ENCODE measurements at regions not wholly inside any gene's neighbourhood (a gene's known extent, or its start where the extent isn't known, plus 50 kb on each side); places are given as distances from the start of the nearest gene placed in this dataset.

DNA sequence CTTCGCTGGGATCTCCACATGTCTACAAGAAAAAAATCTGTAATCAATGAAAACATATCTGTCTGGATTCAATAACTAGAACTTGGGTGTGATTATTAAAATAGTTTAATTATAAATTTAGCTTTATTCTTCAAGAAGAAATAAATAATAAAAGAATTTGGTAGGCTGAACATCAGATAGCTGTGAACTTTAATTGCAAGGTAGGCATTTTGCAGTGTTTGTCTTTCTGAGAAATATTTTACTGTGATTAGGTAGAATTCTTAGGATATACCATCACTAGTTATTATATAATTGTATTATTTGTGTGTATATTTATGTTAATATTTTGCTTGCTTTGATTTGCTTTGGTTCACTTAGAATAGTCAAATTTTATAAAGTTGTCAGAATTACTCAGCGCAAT, 409.4 kb downstream of the PCDH18 start:
- H3K36me3 ChIP-seq = no peaks in the 10 kb centered on the region
- H3K4me1 ChIP-seq = no peaks in the 10 kb centered on the region
- intact Hi-C loops (cut with micrococcal nuclease) = loop anchor here (10.0 kb wide), 1 partner anchor 742 kb away; no protein-coding TSS in a partner anchor
- no peak for DNase-seq
- no peak overlapping the region for H3K27ac ChIP-seq (replicated peaks)
- H3K4me3 ChIP-seq = no peak overlapping the region
- no peaks in the 10 kb centered on the region for H3K27me3 ChIP-seq (ENCODE audit: low read depth)
- no peaks in the 10 kb centered on the region for H3K9me3 ChIP-seq (replicated peaks)
- TF ChIP-seq, protein P1, sequence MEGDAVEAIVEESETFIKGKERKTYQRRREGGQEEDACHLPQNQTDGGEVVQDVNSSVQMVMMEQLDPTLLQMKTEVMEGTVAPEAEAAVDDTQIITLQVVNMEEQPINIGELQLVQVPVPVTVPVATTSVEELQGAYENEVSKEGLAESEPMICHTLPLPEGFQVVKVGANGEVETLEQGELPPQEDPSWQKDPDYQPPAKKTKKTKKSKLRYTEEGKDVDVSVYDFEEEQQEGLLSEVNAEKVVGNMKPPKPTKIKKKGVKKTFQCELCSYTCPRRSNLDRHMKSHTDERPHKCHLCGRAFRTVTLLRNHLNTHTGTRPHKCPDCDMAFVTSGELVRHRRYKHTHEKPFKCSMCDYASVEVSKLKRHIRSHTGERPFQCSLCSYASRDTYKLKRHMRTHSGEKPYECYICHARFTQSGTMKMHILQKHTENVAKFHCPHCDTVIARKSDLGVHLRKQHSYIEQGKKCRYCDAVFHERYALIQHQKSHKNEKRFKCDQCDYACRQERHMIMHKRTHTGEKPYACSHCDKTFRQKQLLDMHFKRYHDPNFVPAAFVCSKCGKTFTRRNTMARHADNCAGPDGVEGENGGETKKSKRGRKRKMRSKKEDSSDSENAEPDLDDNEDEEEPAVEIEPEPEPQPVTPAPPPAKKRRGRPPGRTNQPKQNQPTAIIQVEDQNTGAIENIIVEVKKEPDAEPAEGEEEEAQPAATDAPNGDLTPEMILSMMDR (IDR thresholded peaks at IDR 0.05; ENCODE audit: borderline replicate concordance) = no peak

DNA sequence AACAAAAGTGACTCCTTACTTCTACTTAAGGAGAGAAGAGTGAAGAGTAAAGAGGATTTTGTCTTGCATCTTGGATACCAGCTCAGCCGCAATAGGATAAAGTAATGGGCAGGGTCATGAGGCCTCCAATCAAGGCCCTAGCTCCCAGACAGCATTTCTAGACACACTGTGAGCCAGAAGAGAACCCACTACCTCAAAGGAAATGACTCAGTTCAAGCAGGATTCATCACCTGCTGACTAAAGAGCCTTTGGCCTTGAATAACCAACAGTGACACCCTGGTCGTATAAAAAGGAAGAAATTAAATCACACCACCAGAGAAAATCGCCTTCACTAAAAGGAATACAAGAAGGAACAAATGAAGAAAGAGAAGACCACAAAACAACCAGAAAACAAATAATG, 416.1 kb downstream of the PCDH18 start:
- H3K9me3 ChIP-seq (replicated peaks) = peaks cover 7% of the 10 kb centered on the region
- DNase-seq = no peak
- intact Hi-C loops (cut with micrococcal nuclease) = no loop called here
- no peaks in the 10 kb centered on the region for H3K27me3 ChIP-seq (ENCODE audit: low read depth)
- no peaks in the 10 kb centered on the region for H3K4me1 ChIP-seq
- H3K4me3 ChIP-seq = no peak overlapping the region
- TF ChIP-seq, protein P1 (IDR thresholded peaks at IDR 0.05; ENCODE audit: borderline replicate concordance) = no peak
- H3K27ac ChIP-seq (replicated peaks) = no peak overlapping the region
- no peaks in the 10 kb centered on the region for H3K36me3 ChIP-seq

DNA sequence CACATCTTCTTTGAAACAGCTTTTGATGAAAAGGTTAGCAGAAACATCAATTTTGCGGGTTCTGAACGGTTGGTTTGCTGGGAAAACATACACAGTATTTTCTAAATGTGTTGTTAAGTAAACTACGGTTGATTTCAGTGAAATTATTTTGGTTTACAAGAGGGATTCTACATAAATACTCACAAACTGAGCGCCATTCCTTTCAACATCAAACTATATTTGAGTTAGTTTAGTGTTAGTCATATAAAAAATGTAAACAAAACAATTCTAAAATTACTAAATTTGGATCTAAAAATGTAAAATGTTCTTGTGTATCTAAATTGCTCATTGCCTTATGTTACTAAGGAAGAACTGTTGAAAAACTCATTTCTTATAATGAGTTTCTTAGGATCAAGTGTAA, 425.6 kb downstream of the PCDH18 start:
- Histone ChIP-seq H3K9me3 (replicated peaks) (no peaks in the 10 kb centered on the region), H3K4me3 (no peak overlapping the region), H3K4me1 (no peaks in the 10 kb centered on the region), H3K36me3 (no peaks in the 10 kb centered on the region), H3K27ac (replicated peaks) (no peak overlapping the region), H3K27me3 (ENCODE audit: low read depth) (no peaks in the 10 kb centered on the region)
- intact Hi-C loops (cut with micrococcal nuclease) = no loop called here
- no peak for DNase-seq
- TF ChIP-seq, protein P1 (IDR thresholded peaks at IDR 0.05; ENCODE audit: borderline replicate concordance) = no peak

DNA sequence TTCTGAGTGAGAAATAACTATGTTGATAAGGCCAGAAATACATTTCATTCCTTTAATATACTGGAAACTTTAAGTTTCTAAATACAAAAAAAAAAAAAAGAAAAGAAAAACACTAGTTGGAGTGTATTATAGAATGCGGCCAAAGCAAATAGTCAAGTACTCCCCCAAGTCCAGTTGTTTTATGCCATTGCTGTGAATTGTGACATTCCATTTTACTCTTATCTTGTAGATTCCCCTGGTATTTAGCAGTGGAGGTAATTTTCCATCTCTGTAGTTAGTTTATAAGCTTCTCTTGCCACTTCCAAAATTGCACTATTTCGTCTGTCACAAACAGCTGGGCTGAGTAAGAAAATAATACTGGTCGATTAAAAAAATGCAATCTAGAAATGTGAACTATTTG, 426.0 kb downstream of the PCDH18 start:
- H3K4me3 ChIP-seq = no peak overlapping the region
- TF ChIP-seq, protein P1 (IDR thresholded peaks at IDR 0.05; ENCODE audit: borderline replicate concordance) = no peak
- intact Hi-C loops (cut with micrococcal nuclease) = no loop called here

DNA sequence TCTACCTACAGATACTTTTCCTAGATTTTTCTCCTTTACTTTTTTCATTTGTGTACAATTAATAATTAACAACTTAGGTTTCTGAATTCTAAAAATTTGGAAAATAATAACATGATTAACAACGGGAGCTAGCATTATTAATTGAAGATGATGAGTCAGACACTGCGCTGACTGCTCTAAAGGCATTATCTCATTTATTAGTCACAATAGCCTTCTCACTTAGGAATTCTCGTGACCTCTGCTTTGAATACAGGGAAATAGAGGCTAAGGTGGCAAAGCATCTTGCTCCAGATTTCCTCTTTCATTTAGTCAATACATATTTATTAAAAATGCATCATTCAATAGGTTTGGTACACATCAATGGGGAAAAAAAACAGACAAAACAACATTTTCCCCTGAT, 441.3 kb downstream of the PCDH18 start:
- DNase-seq = no peak
- intact Hi-C loops (cut with micrococcal nuclease) = no loop called here
- Histone ChIP-seq H3K27me3 (ENCODE audit: low read depth) (no peaks in the 10 kb centered on the region), H3K27ac (replicated peaks) (no peak overlapping the region), H3K4me1 (no peaks in the 10 kb centered on the region), H3K4me3 (no peak overlapping the region), H3K36me3 (no peaks in the 10 kb centered on the region), H3K9me3 (replicated peaks) (no peaks in the 10 kb centered on the region)
- TF ChIP-seq, protein P1 (IDR thresholded peaks at IDR 0.05; ENCODE audit: borderline replicate concordance) = no peak

More for the DNA sequence above, 426.0 kb downstream of the PCDH18 start:
- H3K4me1 ChIP-seq = no peaks in the 10 kb centered on the region
- no peak overlapping the region for H3K27ac ChIP-seq (replicated peaks)
- H3K36me3 ChIP-seq = no peaks in the 10 kb centered on the region
- H3K9me3 ChIP-seq (replicated peaks) = no peaks in the 10 kb centered on the region
- H3K27me3 ChIP-seq (ENCODE audit: low read depth) = no peaks in the 10 kb centered on the region
- DNase-seq = no peak
